ENCODE measurements at regions not wholly inside any gene's neighbourhood (a gene's known extent, or its start where the extent isn't known, plus 50 kb on each side); places are given as distances from the start of the nearest gene placed in this dataset.

DNA sequence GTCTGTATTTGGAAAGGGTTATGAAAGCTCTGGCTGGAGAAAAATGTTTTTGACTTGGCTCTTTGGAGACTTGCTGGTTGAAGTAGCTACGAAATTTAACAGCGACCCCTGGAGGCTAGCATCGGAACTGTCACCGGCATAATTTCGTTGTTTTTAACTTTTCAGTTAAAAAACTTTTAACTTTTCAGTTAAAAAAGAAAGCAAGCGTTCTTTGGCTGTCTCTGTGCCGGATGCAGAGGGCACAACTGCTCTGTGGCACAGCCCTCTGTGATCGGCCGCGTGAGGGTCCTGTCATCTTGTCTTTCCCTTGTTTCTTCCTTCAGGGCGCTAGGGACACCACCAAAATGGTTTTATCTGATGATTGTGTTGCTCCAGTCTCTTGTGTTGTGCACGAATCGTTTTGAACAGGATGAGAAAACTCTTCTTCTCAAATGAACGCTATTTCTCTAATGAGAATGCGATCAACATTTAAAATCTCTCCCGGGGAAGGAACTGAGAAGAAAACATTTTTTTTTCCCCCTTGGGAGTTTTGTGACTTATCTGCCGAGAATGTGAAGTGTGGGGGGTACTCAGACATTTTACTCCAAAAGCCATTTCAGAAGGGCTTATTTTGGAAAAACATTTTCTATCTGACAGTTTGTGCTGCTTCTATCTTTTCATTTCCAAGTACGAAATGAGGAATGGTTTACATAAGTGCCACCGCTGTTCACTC is 57.1 kb downstream of the ADCYAP1 start:
- TF ChIP-seq CTCF (IDR thresholded peaks at IDR 0.05) = peak; percentile 89

DNA sequence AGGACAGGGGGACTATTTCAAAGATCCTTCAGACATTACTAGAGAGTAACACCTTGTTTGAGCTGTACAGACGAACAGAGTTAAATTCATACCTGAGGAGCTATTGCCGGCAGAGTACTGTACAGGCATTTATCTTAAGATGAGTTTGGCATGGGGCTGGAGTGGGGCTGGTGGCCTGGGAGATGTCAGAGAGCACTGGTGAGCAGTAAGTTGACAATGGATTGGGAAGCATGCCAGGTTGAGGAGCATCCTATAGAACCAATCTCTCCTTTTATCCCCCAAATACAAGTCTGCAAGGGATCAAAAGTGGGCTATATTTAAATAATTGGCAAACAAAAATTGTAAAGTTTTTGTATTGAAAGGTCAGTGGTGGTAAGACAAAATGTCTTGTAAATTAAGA is 58.6 kb downstream of the ADCYAP1 start:
- no peak for TF ChIP-seq CTCF (IDR thresholded peaks at IDR 0.05)

- TF ChIP-seq CTCF (IDR thresholded peaks at IDR 0.05) = no peak
Observed at GRCh38 chr18:965921-966758, 61.5 kb downstream of the ADCYAP1 start.

DNA sequence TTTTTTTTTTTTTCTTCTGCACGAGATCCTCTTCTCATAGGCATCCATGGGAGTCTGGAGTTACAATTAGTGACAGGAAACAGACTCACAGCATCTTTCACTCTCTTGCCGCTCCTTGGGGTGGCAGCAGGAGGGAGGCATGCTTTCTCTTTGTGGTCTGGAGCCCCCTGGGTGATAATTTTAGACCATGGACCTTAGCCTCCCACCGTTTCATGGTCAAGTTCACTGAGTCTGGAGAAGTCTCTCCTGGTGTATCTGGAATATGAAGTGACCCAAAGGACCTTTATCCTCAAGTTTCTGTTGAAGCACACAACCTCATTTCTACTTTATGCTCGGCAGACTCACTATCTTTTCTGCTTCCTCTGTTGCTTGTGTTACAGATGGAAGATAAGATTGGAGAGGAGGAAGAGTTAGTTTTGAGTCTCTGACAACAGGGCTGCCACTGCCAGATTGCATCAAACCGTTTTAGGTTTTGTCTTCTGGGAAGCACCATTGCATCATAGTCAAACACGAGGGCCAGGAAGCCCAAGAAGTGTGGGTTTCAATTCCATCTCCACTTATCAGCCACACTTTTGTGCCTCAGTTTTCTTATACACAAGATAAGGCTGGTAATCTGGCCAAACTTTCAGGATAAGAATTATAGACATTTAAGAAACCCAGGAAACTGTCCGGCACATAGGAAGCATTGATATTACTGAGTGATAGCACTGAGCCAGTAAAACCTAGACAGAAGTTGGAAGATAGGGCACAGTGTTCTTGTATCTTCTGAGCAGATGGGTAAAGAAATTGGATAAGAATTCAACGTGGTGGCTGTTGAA is 62.3 kb downstream of the ADCYAP1 start:
- TF ChIP-seq CTCF (IDR thresholded peaks at IDR 0.05) = no peak

GRCh38 chr18:980586-980985 is 75.9 kb downstream of the ADCYAP1 start:
- no peak for TF ChIP-seq CTCF (IDR thresholded peaks at IDR 0.05)

GRCh38 chr18:984004-984403 is 79.3 kb downstream of the ADCYAP1 start:
- TF ChIP-seq CTCF (IDR thresholded peaks at IDR 0.05) = no peak

- no peak for TF ChIP-seq CTCF (IDR thresholded peaks at IDR 0.05)
Observed at GRCh38 chr18:985212-985661, 80.6 kb downstream of the ADCYAP1 start.

Measured in LNCAP (cell line).